H7 (cell line): ENCODE measurements at regions not wholly inside any gene's neighbourhood (a gene's known extent, or its start where the extent isn't known, plus 50 kb on each side); places are given as distances from the start of the nearest gene placed in this dataset.
"Not testable (repeated sequence)": the region's sequence is repeated elsewhere in the genome, so short reads cannot be mapped to it uniquely, and the experiment has no call there.

Experiments used
- DNase-seq: peaks from one replicate; pipeline ENCODE4 v3.0.0; 2012
- H3K27me3 ChIP-seq: 2 replicates; pipeline ENCODE4 v1.6.0; 2011; ENCODE audit warnings: mild to moderate bottlenecking, low read length; ENCODE audit not compliant: control insufficient read depth, insufficient read depth
- H3K36me3 ChIP-seq: replicated peaks from 2 replicates; pipeline ENCODE4 v1.5.1; 2011; ENCODE audit warnings: low read length; ENCODE audit not compliant: control insufficient read depth, insufficient read depth
- H3K4me3 ChIP-seq: 2 replicates; pipeline ENCODE4 v1.5.1; 2011; ENCODE audit warnings: low read depth, mild to moderate bottlenecking, control low read depth, low read length, moderate library complexity; ENCODE audit not compliant: insufficient read depth

- H3K36me3 ChIP-seq, H3K27me3 ChIP-seq, H3K4me3 ChIP-seq, DNase-seq: not testable (repeated sequence)
Observed at GRCh38 chr12:102251005-102251404, 53.4 kb upstream of the PMCH start.

DNA sequence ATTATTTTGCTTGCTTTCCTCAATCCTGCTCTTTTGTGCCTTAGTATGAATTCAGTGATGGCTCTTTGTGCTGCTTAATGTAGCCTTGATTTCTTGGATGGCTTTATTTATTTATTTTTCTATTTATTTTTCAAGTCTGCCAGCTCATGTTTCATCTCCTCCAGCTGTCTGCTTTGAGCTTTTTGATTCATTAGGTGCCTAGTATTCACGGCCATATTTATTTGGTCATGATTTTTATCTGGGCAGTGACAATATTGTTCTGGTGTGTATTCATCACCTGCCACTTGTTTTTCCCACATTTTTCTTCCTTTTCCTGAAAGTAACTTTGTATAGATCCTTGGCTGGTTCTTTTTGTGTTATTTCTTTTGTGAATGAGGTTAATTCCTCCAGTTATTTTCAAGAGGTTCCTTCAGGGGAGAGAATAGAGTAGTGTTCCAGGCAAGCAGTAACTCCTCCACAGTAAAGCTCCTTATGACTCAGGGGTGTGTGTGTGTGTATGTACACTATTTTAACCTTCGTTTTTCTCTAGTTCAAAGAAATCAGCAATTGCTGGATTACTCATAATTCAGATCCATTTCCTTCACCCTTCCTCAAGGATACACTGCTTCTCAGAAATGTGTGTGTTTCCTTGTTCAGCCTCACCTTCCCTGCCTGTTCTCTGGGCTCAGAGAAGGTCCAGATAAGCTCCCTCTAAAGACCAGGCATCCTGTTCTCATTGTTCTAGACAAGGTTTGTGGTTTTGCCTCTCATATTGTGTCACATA lies 51.6 kb upstream of the PMCH start:
- no peak for DNase-seq
- Histone ChIP-seq H3K27me3 (no peaks in the 10 kb centered on the region; the same call in 1 of the 2 replicates), H3K36me3 (no peaks in the 10 kb centered on the region)

More for the DNA sequence above, 51.6 kb upstream of the PMCH start:
- H3K4me3 ChIP-seq: no peak overlapping the region
